ENCODE measurements at regions not wholly inside any gene's neighbourhood (a gene's known extent, or its start where the extent isn't known, plus 50 kb on each side); places are given as distances from the start of the nearest gene placed in this dataset.

DNA sequence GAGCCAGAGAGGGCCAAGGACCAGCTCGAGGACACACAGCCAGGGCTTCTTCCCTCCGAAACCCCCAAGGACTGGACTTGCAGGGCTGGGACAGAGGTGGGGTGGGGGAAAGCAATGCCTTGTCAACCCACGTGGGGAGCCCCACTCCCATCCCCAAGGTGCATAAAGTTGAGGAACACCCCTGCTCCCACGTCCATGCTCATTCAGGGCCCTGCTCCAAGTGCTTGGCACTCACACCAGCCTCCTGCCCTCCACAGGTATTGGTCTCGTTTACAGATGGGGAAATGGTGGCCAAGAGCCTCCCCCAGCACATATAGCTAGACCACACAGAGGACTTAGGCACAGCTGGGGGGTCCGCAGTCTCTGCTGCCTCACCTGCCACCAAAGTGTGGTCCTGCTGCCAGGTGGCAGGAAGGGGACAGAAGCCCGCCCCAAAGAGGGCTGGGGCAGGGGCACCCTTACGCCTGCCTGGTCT lies 50.5 kb upstream of the CSPG4 start:
- no peak overlapping the region for H3K4me3 ChIP-seq (ENCODE audit: control insufficient read depth, low read depth, low read length)

More for the DNA sequence above, 50.5 kb upstream of the CSPG4 start:
- DNase-seq (ENCODE audit: low read depth) = no peak
- TF ChIP-seq, protein P1, sequence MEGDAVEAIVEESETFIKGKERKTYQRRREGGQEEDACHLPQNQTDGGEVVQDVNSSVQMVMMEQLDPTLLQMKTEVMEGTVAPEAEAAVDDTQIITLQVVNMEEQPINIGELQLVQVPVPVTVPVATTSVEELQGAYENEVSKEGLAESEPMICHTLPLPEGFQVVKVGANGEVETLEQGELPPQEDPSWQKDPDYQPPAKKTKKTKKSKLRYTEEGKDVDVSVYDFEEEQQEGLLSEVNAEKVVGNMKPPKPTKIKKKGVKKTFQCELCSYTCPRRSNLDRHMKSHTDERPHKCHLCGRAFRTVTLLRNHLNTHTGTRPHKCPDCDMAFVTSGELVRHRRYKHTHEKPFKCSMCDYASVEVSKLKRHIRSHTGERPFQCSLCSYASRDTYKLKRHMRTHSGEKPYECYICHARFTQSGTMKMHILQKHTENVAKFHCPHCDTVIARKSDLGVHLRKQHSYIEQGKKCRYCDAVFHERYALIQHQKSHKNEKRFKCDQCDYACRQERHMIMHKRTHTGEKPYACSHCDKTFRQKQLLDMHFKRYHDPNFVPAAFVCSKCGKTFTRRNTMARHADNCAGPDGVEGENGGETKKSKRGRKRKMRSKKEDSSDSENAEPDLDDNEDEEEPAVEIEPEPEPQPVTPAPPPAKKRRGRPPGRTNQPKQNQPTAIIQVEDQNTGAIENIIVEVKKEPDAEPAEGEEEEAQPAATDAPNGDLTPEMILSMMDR (IDR thresholded peaks at IDR 0.05; ENCODE audit: control insufficient read depth, insufficient read depth, low read depth, low read length, missing control alignments) = no peak
